ENCODE measurements at regions not wholly inside any gene's neighbourhood (a gene's known extent, or its start where the extent isn't known, plus 50 kb on each side); places are given as distances from the start of the nearest gene placed in this dataset.
A peak's percentile ranks its signal among the peaks of the same experiment; 100 is the strongest.

GRCh38 chr4:62231994-62232393 lies 1031.9 kb downstream of the ADGRL3 start:
- Histone ChIP-seq H3K27ac (peak overlapping the region in 1 of 2 donors; percentile 53), H3K9me3 (no peaks in the 10 kb centered on the region)
- DNase-seq (ENCODE audit: low spot score) = no peak

GRCh38 chr4:62226082-62226481 lies 1026.0 kb downstream of the ADGRL3 start:
- DNase-seq (ENCODE audit: low spot score) = no peak
- TF ChIP-seq CTCF (IDR thresholded peaks at IDR 0.05) = no peak
- no peaks in the 10 kb centered on the region for H3K27me3 ChIP-seq

More at GRCh38 chr4:62231994-62232393, 1031.9 kb downstream of the ADGRL3 start:
- H3K27me3 ChIP-seq = no peaks in the 10 kb centered on the region
- no peaks in the 10 kb centered on the region for H3K36me3 ChIP-seq
- H3K4me3 ChIP-seq = no peak overlapping the region
- H3K4me1 ChIP-seq = peaks cover 0 to 5% of the 10 kb centered on the region in 2 donors
- TF ChIP-seq CTCF (IDR thresholded peaks at IDR 0.05) = no peak

GRCh38 chr4:62222121-62222520 lies 1022.0 kb downstream of the ADGRL3 start:
- no peak for DNase-seq (ENCODE audit: low spot score)
- Histone ChIP-seq H3K27me3 (no peaks in the 10 kb centered on the region), H3K4me1 (no peaks in the 10 kb centered on the region), H3K27ac (no peak overlapping the region), H3K9me3 (no peaks in the 10 kb centered on the region), H3K36me3 (no peaks in the 10 kb centered on the region), H3K4me3 (no peak overlapping the region)
- TF ChIP-seq CTCF (IDR thresholded peaks at IDR 0.05) = no peak

More at GRCh38 chr4:62226082-62226481, 1026.0 kb downstream of the ADGRL3 start:
- Histone ChIP-seq H3K27ac (no peak overlapping the region), H3K4me3 (no peak overlapping the region), H3K4me1 (no peaks in the 10 kb centered on the region), H3K9me3 (no peaks in the 10 kb centered on the region), H3K36me3 (no peaks in the 10 kb centered on the region)

GRCh38 chr4:62210486-62210885 lies 1010.4 kb downstream of the ADGRL3 start:
- Histone ChIP-seq H3K27me3 (no peaks in the 10 kb centered on the region), H3K27ac (no peak overlapping the region), H3K9me3 (no peaks in the 10 kb centered on the region), H3K4me3 (no peak overlapping the region), H3K4me1 (no peaks in the 10 kb centered on the region), H3K36me3 (no peaks in the 10 kb centered on the region)
- no peak for DNase-seq (ENCODE audit: low spot score)
- TF ChIP-seq CTCF (IDR thresholded peaks at IDR 0.05) = no peak

GRCh38 chr4:62209757-62210485 lies 1009.8 kb downstream of the ADGRL3 start:
- Histone ChIP-seq H3K36me3 (no peaks in the 10 kb centered on the region), H3K4me1 (no peaks in the 10 kb centered on the region), H3K4me3 (no peak overlapping the region), H3K27me3 (no peaks in the 10 kb centered on the region), H3K9me3 (no peaks in the 10 kb centered on the region), H3K27ac (no peak overlapping the region)
- TF ChIP-seq CTCF (IDR thresholded peaks at IDR 0.05) = no peak
- no peak for DNase-seq (ENCODE audit: low spot score)

- Histone ChIP-seq H3K4me1 (no peaks in the 10 kb centered on the region), H3K27ac (no peak overlapping the region), H3K27me3 (no peaks in the 10 kb centered on the region), H3K4me3 (no peak overlapping the region), H3K9me3 (no peaks in the 10 kb centered on the region), H3K36me3 (no peaks in the 10 kb centered on the region)
- no peak for DNase-seq (ENCODE audit: low spot score)
- TF ChIP-seq CTCF (IDR thresholded peaks at IDR 0.05) = no peak
Observed at GRCh38 chr4:62208921-62209320, 1008.8 kb downstream of the ADGRL3 start.
